Kidney (tissue), 13 donors: ENCODE measurements at regions not wholly inside any gene's neighbourhood (a gene's known extent, or its start where the extent isn't known, plus 50 kb on each side); places are given as distances from the start of the nearest gene placed in this dataset.
A peak's percentile ranks its signal among the peaks of the same experiment; 100 is the strongest.

Experiments used
- DNase-seq, 5 donors: peaks; one replicate each; pipeline ENCODE4 v3.0.0-alpha.2; 2013 to 2020
- FAIRE-seq: peaks from 2 replicates; lab custom pipeline; 2012; peaks lifted over from hg19 to GRCh38; lab: Jason Lieb, UNC
- H3K27ac ChIP-seq, 2 donors: one replicate each; pipeline ENCODE4 v1.7.0; 2013; ENCODE audit warnings: low read depth in 2 of 2, low read length in 2 of 2, inconsistent platforms in 1 of 2
- H3K27me3 ChIP-seq: one replicate; pipeline ENCODE4 v1.7.1; 2013; ENCODE audit warnings: low read length, inconsistent platforms; ENCODE audit not compliant: control insufficient read depth, insufficient read depth
- H3K36me3 ChIP-seq, 3 donors: one replicate each; pipeline versions ENCODE4 v1.7.0 to v1.7.1; 2013; ENCODE audit warnings: low read length in 3 of 3, control low read depth in 1 of 3, inconsistent platforms in 1 of 3; ENCODE audit not compliant: insufficient read depth in 3 of 3, control insufficient read depth in 2 of 3
- H3K4me1 ChIP-seq, 3 donors: one replicate each; pipeline versions ENCODE4 v1.7.0 to v1.7.1; 2013; ENCODE audit warnings: low read length in 3 of 3, inconsistent platforms in 1 of 3, low read depth in 1 of 3; ENCODE audit not compliant: control insufficient read depth in 2 of 3, insufficient read depth in 2 of 3
- H3K4me3 ChIP-seq, 3 donors: one replicate each; pipeline versions ENCODE4 v1.7.0 to v1.8.1; 2013; ENCODE audit warnings: low read length in 3 of 3, control low read depth in 1 of 3, inconsistent platforms in 1 of 3
- H3K9ac ChIP-seq, 3 donors: one replicate each; pipeline versions ENCODE4 v1.7.0 to v1.7.1; 2013; ENCODE audit warnings: low read length in 3 of 3, control low read depth in 1 of 3, inconsistent platforms in 1 of 3
- H3K9me3 ChIP-seq, 3 donors: one replicate each; pipeline versions ENCODE4 v1.7.0 to v1.7.1; 2013; ENCODE audit warnings: low read length in 3 of 3, control low read depth in 1 of 3, inconsistent platforms in 1 of 3; ENCODE audit not compliant: control insufficient read depth in 2 of 3, insufficient read depth in 1 of 3
- intact Hi-C: fragments of 100-400 bp; cut with DNase I; formaldehyde crosslinking; loops from one replicate; pipeline ENCODE4 v1.11.1; 2022
- TF ChIP-seq, protein P1 (sequence below): IDR thresholded peaks from 3 replicates; pipeline ENCODE4 v1.5.1; 2012; ENCODE audit warnings: mild to moderate bottlenecking, moderate library complexity, borderline replicate concordance; ENCODE audit not compliant: insufficient read depth; ENCODE audit errors: extremely low read depth
- donor health status: control.
- donor health status: control.
- donor health status: control.
- donor health status: control.
- donor health status: control.
- donor health status: DM: yes; HTN: yes; CAD: no.
- donor health status: Normal renal cell carcinoma (clear cell type).

DNA sequence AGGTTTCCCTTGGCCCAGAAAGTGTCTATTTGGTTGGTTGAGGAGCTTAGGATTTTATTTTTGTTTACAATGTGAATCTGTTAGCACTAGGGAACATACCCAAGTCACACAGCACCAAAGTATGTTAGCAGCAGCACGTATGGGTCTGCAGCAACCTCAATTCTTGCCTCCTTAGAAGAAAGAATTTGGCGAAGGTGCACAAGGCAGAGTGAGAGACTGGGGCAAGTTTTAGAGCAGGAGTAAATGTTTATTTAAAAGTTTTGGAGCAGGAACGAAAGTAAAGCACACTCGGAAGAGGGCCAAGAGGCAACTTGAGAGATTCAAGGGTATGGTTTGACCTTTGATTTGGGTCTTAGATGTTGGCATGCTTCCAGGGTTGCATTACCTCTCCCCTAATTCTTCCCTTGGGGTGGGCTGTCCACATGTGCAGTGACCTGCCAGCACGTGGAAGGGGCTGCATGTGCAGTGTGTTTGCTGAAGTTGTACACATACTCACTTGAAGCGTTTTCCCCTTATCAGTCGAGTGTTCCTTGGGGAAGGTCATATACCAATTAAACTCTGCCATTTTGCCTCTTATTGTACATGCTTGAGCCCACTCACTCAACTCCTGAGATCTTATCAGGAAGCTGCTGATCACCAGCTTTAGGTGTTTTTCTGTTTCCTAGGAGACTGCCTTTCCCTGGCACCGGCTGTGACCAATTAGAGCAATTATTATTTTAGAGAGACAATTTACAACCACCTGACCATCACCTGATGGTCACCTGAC, 64.9 kb upstream of the SHC3 start:
- Histone ChIP-seq H3K4me3 (peak overlapping the region in 1 of 3 donors; percentile 28), H3K36me3 (no peaks in the 10 kb centered on the region), H3K9ac (no peak overlapping the region), H3K9me3 (no peaks in the 10 kb centered on the region), H3K4me1 (peaks cover 0 to 2% (median 0%) of the 10 kb centered on the region in 3 donors), H3K27me3 (no peaks in the 10 kb centered on the region), H3K27ac (peak overlapping the region; percentile 36 to 40)
- DNase-seq, result peak in 2 of 5 donors; percentile 22
- intact Hi-C loops, result no loop called here
- FAIRE-seq, result no peak
- TF ChIP-seq, protein P1, sequence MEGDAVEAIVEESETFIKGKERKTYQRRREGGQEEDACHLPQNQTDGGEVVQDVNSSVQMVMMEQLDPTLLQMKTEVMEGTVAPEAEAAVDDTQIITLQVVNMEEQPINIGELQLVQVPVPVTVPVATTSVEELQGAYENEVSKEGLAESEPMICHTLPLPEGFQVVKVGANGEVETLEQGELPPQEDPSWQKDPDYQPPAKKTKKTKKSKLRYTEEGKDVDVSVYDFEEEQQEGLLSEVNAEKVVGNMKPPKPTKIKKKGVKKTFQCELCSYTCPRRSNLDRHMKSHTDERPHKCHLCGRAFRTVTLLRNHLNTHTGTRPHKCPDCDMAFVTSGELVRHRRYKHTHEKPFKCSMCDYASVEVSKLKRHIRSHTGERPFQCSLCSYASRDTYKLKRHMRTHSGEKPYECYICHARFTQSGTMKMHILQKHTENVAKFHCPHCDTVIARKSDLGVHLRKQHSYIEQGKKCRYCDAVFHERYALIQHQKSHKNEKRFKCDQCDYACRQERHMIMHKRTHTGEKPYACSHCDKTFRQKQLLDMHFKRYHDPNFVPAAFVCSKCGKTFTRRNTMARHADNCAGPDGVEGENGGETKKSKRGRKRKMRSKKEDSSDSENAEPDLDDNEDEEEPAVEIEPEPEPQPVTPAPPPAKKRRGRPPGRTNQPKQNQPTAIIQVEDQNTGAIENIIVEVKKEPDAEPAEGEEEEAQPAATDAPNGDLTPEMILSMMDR, result no peak

DNA sequence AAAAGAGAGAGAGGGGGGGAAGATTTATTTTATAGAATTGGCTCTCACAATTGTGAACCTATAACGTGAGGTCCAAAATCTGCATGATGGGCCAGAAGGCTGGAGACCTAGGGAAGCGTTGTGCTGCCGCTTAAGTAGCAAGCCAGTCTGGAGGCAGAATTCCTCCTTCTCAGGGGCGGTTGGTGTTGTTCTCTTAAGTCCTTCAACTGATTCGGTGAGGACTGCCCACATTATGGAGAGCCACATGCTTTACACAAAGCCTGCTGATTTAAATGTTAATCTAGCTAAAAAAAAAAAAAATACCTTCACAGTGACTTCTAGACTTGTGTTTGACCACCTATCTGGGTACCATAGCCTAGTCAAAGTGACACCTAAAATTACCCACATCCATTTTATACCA, 64.2 kb upstream of the CKS2 start:
- Histone ChIP-seq H3K36me3 (no peaks in the 10 kb centered on the region), H3K9me3 (no peaks in the 10 kb centered on the region), H3K4me3 (no peak overlapping the region), H3K4me1 (peaks cover 0 to 2% (median 2%) of the 10 kb centered on the region in 3 donors), H3K27me3 (no peaks in the 10 kb centered on the region), H3K9ac (no peak overlapping the region), H3K27ac (no peak overlapping the region)
- intact Hi-C loops, result no loop called here
- FAIRE-seq, result no peak
- TF ChIP-seq, protein P1, result no peak
- no peak for DNase-seq

DNA sequence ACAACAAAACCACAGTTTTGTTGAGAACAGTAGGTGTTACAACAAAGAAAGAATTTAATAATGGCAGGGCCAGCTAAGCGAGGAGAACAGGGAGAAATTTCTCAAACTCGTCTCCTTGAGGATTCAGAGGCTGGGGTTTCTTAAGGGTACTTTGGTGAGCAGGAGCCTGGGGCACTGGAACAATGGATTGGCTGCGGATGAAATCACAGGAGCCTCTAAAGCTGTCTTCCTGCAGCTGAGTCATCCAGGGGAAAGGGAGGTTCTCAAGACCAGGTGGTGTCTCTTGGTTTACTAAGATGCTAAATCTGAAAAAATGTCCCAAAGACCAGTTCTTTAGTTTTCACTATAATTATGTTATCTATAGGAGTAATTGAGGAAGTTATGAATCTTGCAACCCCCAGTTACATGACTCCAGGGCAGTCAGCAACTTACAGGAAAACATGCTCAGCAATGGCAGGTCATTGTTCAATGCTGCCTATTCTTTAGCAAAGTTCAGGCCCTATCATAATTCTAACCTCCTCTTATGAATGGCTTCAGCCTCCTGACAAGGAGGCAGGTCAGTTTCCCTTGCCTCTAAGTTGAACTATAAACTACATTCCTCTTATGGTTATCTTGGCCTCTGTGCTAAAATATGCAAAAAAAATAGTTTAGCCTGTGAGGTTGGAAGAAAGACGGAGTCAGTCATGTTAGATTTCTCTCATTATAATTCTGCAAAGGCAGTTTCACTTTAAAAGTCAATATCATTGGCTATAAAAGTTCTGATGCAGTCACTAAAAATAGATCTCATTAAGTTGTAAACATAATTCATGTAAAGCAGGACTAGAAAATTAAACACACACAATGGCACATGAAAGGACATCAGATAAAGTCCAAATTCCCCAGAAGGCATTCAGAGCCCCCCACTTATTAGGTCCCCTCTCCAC, 63.3 kb upstream of the CKS2 start:
- peak overlapping the region in 1 of 2 donors; percentile 13 for H3K27ac ChIP-seq
- H3K9ac ChIP-seq, result no peak overlapping the region
- peak in 2 of 5 donors; percentile 53 to 71 for DNase-seq
- H3K4me1 ChIP-seq, result peaks cover 0 to 2% (median 2%) of the 10 kb centered on the region in 3 donors
- TF ChIP-seq, protein P1, result no peak
- no peaks in the 10 kb centered on the region for H3K9me3 ChIP-seq
- FAIRE-seq, result no peak
- no peaks in the 10 kb centered on the region for H3K27me3 ChIP-seq
- H3K4me3 ChIP-seq, result peak overlapping the region in 2 of 3 donors; percentile 3 to 7
- intact Hi-C loops, result no loop called here
- no peaks in the 10 kb centered on the region for H3K36me3 ChIP-seq
